ENCODE measurements at regions not wholly inside any gene's neighbourhood (a gene's known extent, or its start where the extent isn't known, plus 50 kb on each side); places are given as distances from the start of the nearest gene placed in this dataset.

GRCh38 chr6:76466286-76466685 is 393.8 kb upstream of the IMPG1 start:
- Histone ChIP-seq H3K36me3 (ENCODE audit: control insufficient read depth, insufficient read depth, low read length) (no peaks in the 10 kb centered on the region), H3K27me3 (replicated peaks; ENCODE audit: control insufficient read depth, insufficient read depth, low read length) (no peaks in the 10 kb centered on the region), H3K4me3 (replicated peaks; ENCODE audit: low read depth, low read length) (no peak overlapping the region)
- TF ChIP-seq, protein P1, sequence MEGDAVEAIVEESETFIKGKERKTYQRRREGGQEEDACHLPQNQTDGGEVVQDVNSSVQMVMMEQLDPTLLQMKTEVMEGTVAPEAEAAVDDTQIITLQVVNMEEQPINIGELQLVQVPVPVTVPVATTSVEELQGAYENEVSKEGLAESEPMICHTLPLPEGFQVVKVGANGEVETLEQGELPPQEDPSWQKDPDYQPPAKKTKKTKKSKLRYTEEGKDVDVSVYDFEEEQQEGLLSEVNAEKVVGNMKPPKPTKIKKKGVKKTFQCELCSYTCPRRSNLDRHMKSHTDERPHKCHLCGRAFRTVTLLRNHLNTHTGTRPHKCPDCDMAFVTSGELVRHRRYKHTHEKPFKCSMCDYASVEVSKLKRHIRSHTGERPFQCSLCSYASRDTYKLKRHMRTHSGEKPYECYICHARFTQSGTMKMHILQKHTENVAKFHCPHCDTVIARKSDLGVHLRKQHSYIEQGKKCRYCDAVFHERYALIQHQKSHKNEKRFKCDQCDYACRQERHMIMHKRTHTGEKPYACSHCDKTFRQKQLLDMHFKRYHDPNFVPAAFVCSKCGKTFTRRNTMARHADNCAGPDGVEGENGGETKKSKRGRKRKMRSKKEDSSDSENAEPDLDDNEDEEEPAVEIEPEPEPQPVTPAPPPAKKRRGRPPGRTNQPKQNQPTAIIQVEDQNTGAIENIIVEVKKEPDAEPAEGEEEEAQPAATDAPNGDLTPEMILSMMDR (IDR thresholded peaks at IDR 0.05; ENCODE audit: insufficient read depth, low read length, poor library complexity, severe bottlenecking) = no peak
- DNase-seq (ENCODE audit: extremely low read depth, insufficient read length) = no peak

DNA sequence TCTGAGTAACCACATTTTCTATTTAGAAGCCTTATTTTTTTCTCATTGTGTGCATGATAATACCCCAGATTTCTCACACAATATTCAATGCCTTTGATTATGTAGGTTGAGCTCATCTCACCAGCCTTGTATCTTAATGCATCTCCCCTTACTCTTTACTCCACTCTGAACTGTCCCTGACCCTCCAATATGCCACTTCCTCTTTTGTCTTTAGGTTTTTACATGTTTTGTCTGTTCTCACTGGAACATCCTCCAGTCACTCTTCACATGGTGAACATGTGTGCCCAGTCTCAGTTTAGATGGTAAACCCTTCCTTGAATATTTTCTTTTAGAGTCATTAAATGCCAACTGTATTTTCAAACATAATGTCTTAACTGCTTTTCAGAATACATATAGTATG is 392.9 kb upstream of the IMPG1 start:
- H3K36me3 ChIP-seq (ENCODE audit: control insufficient read depth, insufficient read depth, low read length) = no peaks in the 10 kb centered on the region
- TF ChIP-seq, protein P1 (IDR thresholded peaks at IDR 0.05; ENCODE audit: insufficient read depth, low read length, poor library complexity, severe bottlenecking) = no peak

GRCh38 chr6:76453270-76453669 is 380.8 kb upstream of the IMPG1 start:
- no peak for DNase-seq (ENCODE audit: extremely low read depth, insufficient read length)
- TF ChIP-seq, protein P1 (IDR thresholded peaks at IDR 0.05; ENCODE audit: insufficient read depth, low read length, poor library complexity, severe bottlenecking) = no peak
- Histone ChIP-seq H3K27me3 (replicated peaks; ENCODE audit: control insufficient read depth, insufficient read depth, low read length) (no peaks in the 10 kb centered on the region), H3K4me3 (replicated peaks; ENCODE audit: low read depth, low read length) (no peak overlapping the region), H3K36me3 (ENCODE audit: control insufficient read depth, insufficient read depth, low read length) (no peaks in the 10 kb centered on the region)

More for the DNA sequence above, 392.9 kb upstream of the IMPG1 start:
- DNase-seq (ENCODE audit: extremely low read depth, insufficient read length) = no peak
- Histone ChIP-seq H3K4me3 (replicated peaks; ENCODE audit: low read depth, low read length) (no peak overlapping the region), H3K27me3 (replicated peaks; ENCODE audit: control insufficient read depth, insufficient read depth, low read length) (no peaks in the 10 kb centered on the region)

DNA sequence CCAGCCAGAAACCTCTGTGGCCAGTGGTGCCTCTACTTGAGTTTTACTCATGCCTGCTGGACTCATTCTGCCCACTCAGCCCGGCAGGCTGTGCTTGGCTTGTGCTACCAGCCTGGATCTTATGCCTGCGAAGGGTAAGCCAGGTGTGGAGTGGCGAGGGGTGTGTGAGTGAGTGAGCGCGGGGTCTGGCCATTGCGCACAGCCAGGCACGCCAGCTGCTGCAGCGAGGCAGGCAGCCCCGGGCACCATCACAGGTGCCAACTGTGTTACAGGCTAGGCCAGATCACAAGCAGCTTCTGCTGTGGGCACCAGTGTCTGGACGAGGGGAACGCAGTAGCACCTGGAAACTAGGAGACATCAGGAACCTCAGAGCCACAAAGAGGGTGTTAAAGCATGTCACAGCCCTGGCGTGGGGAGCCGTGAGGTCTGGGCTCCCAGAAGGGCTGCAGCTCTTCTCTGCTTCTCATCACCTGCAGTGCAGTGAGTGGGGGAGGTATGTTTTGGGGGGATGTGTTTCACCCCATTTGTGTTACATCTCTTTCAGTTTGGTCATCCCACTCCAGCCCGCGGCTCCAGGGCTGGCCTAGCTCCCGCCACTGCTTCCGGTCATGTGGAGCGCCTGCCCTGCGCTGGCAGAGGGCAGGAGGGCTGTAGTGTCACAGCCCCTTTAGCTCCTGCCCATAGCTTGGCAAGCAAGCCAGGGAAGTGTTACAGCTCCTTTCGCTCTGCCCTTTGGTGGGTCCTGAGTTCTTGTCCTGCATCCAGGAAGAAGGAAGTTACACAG is 379.7 kb upstream of the IMPG1 start:
- DNase-seq (ENCODE audit: extremely low read depth, insufficient read length) = no peak
- H3K36me3 ChIP-seq (ENCODE audit: control insufficient read depth, insufficient read depth, low read length) = no peaks in the 10 kb centered on the region
- H3K4me3 ChIP-seq (replicated peaks; ENCODE audit: low read depth, low read length) = no peak overlapping the region
- no peaks in the 10 kb centered on the region for H3K27me3 ChIP-seq (replicated peaks; ENCODE audit: control insufficient read depth, insufficient read depth, low read length)
- TF ChIP-seq, protein P1 (IDR thresholded peaks at IDR 0.05; ENCODE audit: insufficient read depth, low read length, poor library complexity, severe bottlenecking) = no peak

DNA sequence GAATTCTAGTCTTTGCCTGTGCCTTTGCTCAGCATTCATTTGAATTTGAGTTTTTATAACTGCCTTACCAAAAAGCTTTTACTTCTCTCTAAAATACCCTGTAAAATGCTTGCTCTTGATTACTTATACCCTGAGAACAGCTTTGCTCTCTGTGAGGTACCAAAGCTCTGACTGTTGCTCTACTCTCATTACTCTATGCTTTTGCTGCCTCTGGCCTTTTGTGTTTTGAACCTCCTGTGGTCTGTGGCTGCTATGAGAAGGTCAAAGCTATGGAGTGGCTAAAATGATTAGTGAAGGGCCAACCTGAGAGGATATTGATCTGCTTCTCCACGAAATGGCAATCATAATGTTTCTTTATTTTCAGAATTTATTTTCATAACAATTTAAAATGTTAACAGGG is 375.6 kb upstream of the IMPG1 start:
- no peaks in the 10 kb centered on the region for H3K27me3 ChIP-seq (replicated peaks; ENCODE audit: control insufficient read depth, insufficient read depth, low read length)
- TF ChIP-seq, protein P1 (IDR thresholded peaks at IDR 0.05; ENCODE audit: insufficient read depth, low read length, poor library complexity, severe bottlenecking) = no peak
- DNase-seq (ENCODE audit: extremely low read depth, insufficient read length) = no peak
- H3K36me3 ChIP-seq (ENCODE audit: control insufficient read depth, insufficient read depth, low read length) = no peaks in the 10 kb centered on the region
- no peak overlapping the region for H3K4me3 ChIP-seq (replicated peaks; ENCODE audit: low read depth, low read length)
